ENCODE measurements at regions not wholly inside any gene's neighbourhood (a gene's known extent, or its start where the extent isn't known, plus 50 kb on each side); places are given as distances from the start of the nearest gene placed in this dataset.
A peak's percentile ranks its signal among the peaks of the same experiment; 100 is the strongest.

DNA sequence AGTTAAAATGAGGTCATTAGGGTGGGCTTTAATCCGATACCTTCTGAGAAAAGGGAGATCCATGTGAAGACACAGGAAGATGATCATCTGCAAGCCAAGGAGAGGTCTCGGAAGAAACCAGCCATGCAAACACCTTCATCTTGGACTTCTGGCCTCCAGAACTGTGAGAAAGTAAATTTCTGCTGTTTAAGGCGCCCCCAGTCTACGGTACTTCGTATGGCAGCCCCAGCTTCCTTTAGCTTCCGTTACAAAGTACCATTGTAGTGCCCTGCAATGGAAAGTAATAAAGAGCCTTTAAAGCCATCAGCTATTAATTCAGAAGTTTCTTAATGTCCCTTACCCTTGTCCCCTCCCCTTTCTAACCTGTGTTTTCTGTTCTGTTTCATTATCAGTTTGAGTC lies 308.1 kb downstream of the AACS start:
- Mint-ChIP-seq H3K4me3 (no peak overlapping the region), H3K36me3 (ENCODE audit: low read depth) (peaks cover 27% of the 10 kb centered on the region), H3K27me3 (ENCODE audit: insufficient read depth, low read depth, poor library complexity) (peaks cover 6% of the 10 kb centered on the region), H3K9me3 (no peaks in the 10 kb centered on the region), H3K27ac (peak overlapping the region; percentile 52; the same call in 1 of the 2 replicates), H3K4me1 (peaks cover 21% of the 10 kb centered on the region)
- H3K27me3 ChIP-seq (ENCODE audit: insufficient read depth): no peaks in the 10 kb centered on the region
- no peaks in the 10 kb centered on the region for H3K36me3 ChIP-seq (ENCODE audit: insufficient read depth)
- no peak overlapping the region for H3K4me2 ChIP-seq
- H3K27ac ChIP-seq (ENCODE audit: low read depth): no peak overlapping the region
- ATAC-seq: peak; percentile 54
- H3K9me2 ChIP-seq (ENCODE audit: insufficient read depth): 0 out of 2 replicates have a peak, but pooled peaks cover 8% of the 10 kb centered on the region
- H3F3A ChIP-seq (replicated peaks; ENCODE audit: low read depth): no peaks in the 10 kb centered on the region
- peaks cover 3% of the 10 kb centered on the region; the same call in 1 of the 2 replicates for H4K20me1 ChIP-seq (replicated peaks; ENCODE audit: insufficient read depth)
- H3K4me3 ChIP-seq: no peak overlapping the region
- H3K79me2 ChIP-seq (replicated peaks; ENCODE audit: insufficient read depth): peaks cover 8% of the 10 kb centered on the region; the same call in 1 of the 2 replicates
- peak; percentile 36 for DNase-seq (ENCODE audit: low spot score)
- TF ChIP-seq, protein P1, sequence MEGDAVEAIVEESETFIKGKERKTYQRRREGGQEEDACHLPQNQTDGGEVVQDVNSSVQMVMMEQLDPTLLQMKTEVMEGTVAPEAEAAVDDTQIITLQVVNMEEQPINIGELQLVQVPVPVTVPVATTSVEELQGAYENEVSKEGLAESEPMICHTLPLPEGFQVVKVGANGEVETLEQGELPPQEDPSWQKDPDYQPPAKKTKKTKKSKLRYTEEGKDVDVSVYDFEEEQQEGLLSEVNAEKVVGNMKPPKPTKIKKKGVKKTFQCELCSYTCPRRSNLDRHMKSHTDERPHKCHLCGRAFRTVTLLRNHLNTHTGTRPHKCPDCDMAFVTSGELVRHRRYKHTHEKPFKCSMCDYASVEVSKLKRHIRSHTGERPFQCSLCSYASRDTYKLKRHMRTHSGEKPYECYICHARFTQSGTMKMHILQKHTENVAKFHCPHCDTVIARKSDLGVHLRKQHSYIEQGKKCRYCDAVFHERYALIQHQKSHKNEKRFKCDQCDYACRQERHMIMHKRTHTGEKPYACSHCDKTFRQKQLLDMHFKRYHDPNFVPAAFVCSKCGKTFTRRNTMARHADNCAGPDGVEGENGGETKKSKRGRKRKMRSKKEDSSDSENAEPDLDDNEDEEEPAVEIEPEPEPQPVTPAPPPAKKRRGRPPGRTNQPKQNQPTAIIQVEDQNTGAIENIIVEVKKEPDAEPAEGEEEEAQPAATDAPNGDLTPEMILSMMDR (conservative IDR thresholded peaks at IDR 0.05; ENCODE audit: low read depth in 2 of 2): peak; percentile 36 to 51
- no peak for TF ChIP-seq EZH2phosphoT487 (IDR thresholded peaks at IDR 0.05; ENCODE audit: unreplicated experiment)
- H2AFZ ChIP-seq: no peak overlapping the region
- 0 out of 2 replicates have a peak, but pooled peaks cover 9% of the 10 kb centered on the region for H3K4me1 ChIP-seq (ENCODE audit: insufficient read depth)

DNA sequence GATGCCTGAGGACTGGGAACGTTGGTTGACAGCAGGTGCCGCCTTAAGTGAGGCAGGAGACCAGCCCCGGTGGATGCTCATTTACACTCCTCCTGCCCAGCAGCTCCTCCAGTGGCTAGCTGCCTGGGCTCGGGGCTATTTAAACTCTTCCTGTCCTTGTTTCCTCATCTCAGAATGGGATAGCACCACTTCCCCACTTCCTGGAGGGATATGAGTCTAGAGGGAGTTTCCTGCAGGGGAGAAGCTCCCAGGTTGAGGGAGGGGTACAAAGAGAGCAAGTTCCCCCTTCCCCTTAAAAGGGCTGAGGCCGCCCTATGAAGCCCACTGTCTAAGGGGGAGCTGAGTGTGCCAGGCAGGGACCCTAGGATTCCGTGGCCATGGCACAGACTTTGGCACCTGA lies 311.2 kb downstream of the AACS start:
- Histone ChIP-seq H3F3A (replicated peaks; ENCODE audit: low read depth) (no peaks in the 10 kb centered on the region), H3K9me2 (ENCODE audit: insufficient read depth) (0 out of 2 replicates have a peak, but pooled peaks cover 9% of the 10 kb centered on the region), H3K27ac (ENCODE audit: low read depth) (no peak overlapping the region), H3K27me3 (ENCODE audit: insufficient read depth) (no peaks in the 10 kb centered on the region), H3K4me3 (no peak overlapping the region), H4K20me1 (replicated peaks; ENCODE audit: insufficient read depth) (no peaks in the 10 kb centered on the region), H3K4me2 (no peak overlapping the region), H3K4me1 (ENCODE audit: insufficient read depth) (no peaks in the 10 kb centered on the region), H2AFZ (no peak overlapping the region), H3K36me3 (ENCODE audit: insufficient read depth) (no peaks in the 10 kb centered on the region), H3K79me2 (replicated peaks; ENCODE audit: insufficient read depth) (peaks cover 8% of the 10 kb centered on the region; the same call in 1 of the 2 replicates)
- Mint-ChIP-seq H3K9me3 (no peaks in the 10 kb centered on the region), H3K4me1 (peaks cover 10% of the 10 kb centered on the region), H3K27ac (no peak overlapping the region), H3K36me3 (ENCODE audit: low read depth) (peaks cover 39% of the 10 kb centered on the region), H3K27me3 (ENCODE audit: insufficient read depth, low read depth, poor library complexity) (peaks cover 7% of the 10 kb centered on the region), H3K4me3 (no peak overlapping the region)
- no peak for DNase-seq (ENCODE audit: low spot score)
- no peak for ATAC-seq
- TF ChIP-seq, protein P2, sequence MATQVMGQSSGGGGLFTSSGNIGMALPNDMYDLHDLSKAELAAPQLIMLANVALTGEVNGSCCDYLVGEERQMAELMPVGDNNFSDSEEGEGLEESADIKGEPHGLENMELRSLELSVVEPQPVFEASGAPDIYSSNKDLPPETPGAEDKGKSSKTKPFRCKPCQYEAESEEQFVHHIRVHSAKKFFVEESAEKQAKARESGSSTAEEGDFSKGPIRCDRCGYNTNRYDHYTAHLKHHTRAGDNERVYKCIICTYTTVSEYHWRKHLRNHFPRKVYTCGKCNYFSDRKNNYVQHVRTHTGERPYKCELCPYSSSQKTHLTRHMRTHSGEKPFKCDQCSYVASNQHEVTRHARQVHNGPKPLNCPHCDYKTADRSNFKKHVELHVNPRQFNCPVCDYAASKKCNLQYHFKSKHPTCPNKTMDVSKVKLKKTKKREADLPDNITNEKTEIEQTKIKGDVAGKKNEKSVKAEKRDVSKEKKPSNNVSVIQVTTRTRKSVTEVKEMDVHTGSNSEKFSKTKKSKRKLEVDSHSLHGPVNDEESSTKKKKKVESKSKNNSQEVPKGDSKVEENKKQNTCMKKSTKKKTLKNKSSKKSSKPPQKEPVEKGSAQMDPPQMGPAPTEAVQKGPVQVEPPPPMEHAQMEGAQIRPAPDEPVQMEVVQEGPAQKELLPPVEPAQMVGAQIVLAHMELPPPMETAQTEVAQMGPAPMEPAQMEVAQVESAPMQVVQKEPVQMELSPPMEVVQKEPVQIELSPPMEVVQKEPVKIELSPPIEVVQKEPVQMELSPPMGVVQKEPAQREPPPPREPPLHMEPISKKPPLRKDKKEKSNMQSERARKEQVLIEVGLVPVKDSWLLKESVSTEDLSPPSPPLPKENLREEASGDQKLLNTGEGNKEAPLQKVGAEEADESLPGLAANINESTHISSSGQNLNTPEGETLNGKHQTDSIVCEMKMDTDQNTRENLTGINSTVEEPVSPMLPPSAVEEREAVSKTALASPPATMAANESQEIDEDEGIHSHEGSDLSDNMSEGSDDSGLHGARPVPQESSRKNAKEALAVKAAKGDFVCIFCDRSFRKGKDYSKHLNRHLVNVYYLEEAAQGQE (IDR thresholded peaks at IDR 0.05; ENCODE audit: unreplicated experiment): no peak

DNA sequence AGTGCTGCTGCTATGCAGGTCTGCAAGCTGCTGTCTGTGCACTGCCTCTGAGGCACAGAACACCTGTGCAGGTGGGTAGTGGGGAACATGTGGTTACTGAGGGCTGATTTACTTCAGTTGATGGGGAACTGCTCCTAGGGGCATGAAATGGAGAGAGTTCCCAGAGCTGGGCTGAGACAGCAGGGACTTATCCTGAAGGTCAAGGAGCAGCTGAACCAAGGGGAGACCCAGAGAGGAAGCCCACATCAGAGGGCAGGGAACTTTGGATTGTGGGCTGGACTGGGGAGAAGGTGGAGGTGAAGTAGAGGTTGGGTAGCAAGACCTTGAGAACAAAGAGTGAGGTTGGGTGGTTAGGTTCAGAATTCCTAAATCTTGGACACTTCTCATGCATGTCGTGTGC lies 311.9 kb downstream of the AACS start:
- Histone ChIP-seq H2AFZ (no peak overlapping the region), H4K20me1 (replicated peaks; ENCODE audit: insufficient read depth) (no peaks in the 10 kb centered on the region; the same call in 1 of the 2 replicates), H3K4me1 (ENCODE audit: insufficient read depth) (no peaks in the 10 kb centered on the region), H3K27me3 (ENCODE audit: insufficient read depth) (no peaks in the 10 kb centered on the region), H3F3A (replicated peaks; ENCODE audit: low read depth) (no peaks in the 10 kb centered on the region), H3K4me3 (no peak overlapping the region), H3K36me3 (ENCODE audit: insufficient read depth) (no peaks in the 10 kb centered on the region), H3K79me2 (replicated peaks; ENCODE audit: insufficient read depth) (peaks cover 8% of the 10 kb centered on the region; the same call in 1 of the 2 replicates), H3K4me2 (no peak overlapping the region), H3K9me2 (ENCODE audit: insufficient read depth) (0 out of 2 replicates have a peak, but pooled peaks cover 9% of the 10 kb centered on the region), H3K27ac (ENCODE audit: low read depth) (no peak overlapping the region)
- Mint-ChIP-seq H3K4me1 (peaks cover 10% of the 10 kb centered on the region), H3K9me3 (no peaks in the 10 kb centered on the region), H3K36me3 (ENCODE audit: low read depth) (peaks cover 39% of the 10 kb centered on the region), H3K4me3 (no peak overlapping the region), H3K27ac (no peak overlapping the region), H3K27me3 (ENCODE audit: insufficient read depth, low read depth, poor library complexity) (peaks cover 8% of the 10 kb centered on the region)
- DNase-seq (ENCODE audit: low spot score) (no peak), ATAC-seq (no peak)
- no peak for TF ChIP-seq ZNF331 (CRISPR knock-in tag; IDR thresholded peaks at IDR 0.05; ENCODE audit: low read depth)
